Esophagus muscularis mucosa (tissue), 4 donors: ENCODE measurements at regions not wholly inside any gene's neighbourhood (a gene's known extent, or its start where the extent isn't known, plus 50 kb on each side); places are given as distances from the start of the nearest gene placed in this dataset.

Source experiments
- DNase-seq: peaks from one replicate; pipeline ENCODE4 v3.0.0-alpha.2; 2017; ENCODE audit errors: extremely low spot score
- H3K27ac ChIP-seq, 4 donors: fragments of 200-600 bp; sonication (generic); replicated peaks in 1 of 4; 1 replicate in 3 of 4; 2 replicates in 1 of 4; pipeline ENCODE4 v1.5.1; 2016 to 2019; ENCODE audit warnings: mild to moderate bottlenecking in 1 of 4
- H3K27me3 ChIP-seq, 4 donors: fragments of 200-600 bp; sonication (generic); one replicate each; pipeline versions ENCODE4 v1.5.1 to v1.6.0; 2016 to 2019
- H3K36me3 ChIP-seq, 4 donors: fragments of 200-600 bp; sonication (generic); one replicate each; pipeline ENCODE4 v1.5.1; 2016 to 2019
- H3K4me1 ChIP-seq, 4 donors: fragments of 200-600 bp; sonication (generic); one replicate each; pipeline ENCODE4 v1.5.1; 2016 to 2019
- H3K4me3 ChIP-seq, 4 donors: fragments of 200-600 bp; sonication (generic); 1 replicate in 2 of 4; 2 replicates in 2 of 4; pipeline ENCODE4 v1.5.1; 2016 to 2019; ENCODE audit warnings: mild to moderate bottlenecking in 4 of 4, moderate library complexity in 1 of 4
- H3K9me3 ChIP-seq, 4 donors: fragments of 200-600 bp; sonication (generic); 1 replicate in 3 of 4; 2 replicates in 1 of 4; pipeline ENCODE4 v1.5.1; 2016 to 2019
- EP300 ChIP-seq: sonication (generic); formaldehyde crosslinking; IDR thresholded peaks from one replicate; pipeline ENCODE4 v1.6.1; 2017; ENCODE audit warnings: antibody characterized with exemption
- POLR2A ChIP-seq: fragments of 450-650 bp; IDR thresholded peaks from one replicate; pipeline ENCODE4 v1.6.1; 2017; ENCODE audit warnings: antibody characterized with exemption, moderate library complexity, mild to moderate bottlenecking, low read depth
- POLR2AphosphoS5 ChIP-seq, 2 donors: sonication (generic); formaldehyde crosslinking; IDR thresholded peaks; one replicate each; pipeline ENCODE4 v1.6.1; 2017; ENCODE audit warnings: antibody characterized with exemption in 2 of 2
- WGBS: methylation state at CpG from one replicate; pipeline ENCODE4 v1.1.5; 2018; 5-methylcytosine and 5-hydroxymethylcytosine counted together
- intact Hi-C: fragments of 100-400 bp; cut with DNase I; formaldehyde crosslinking; loops from one replicate; pipeline ENCODE4 v1.15.1; 2023
- TF ChIP-seq, protein P1 (sequence below), 3 experiments: fragments of 200-600 bp in 2 of 3; fragments of 450-650 bp in 1 of 3; sonication (generic) in 2 of 3; IDR thresholded peaks; one replicate each; pipeline ENCODE4 v1.5.1; 2017 to 2019; ENCODE audit warnings: antibody characterized with exemption in 3 of 3, mild to moderate bottlenecking in 2 of 3, moderate library complexity in 1 of 3

- 45% methylated on average over 1 of the region's 1 CpG for WGBS
- Histone ChIP-seq H3K4me3 (no peak overlapping the region), H3K9me3 (peaks cover 0 to 6% (median 2%) of the 10 kb centered on the region in 4 donors), H3K27me3 (no peaks in the 10 kb centered on the region), H3K4me1 (peaks cover 0 to 20% (median 16%) of the 10 kb centered on the region in 4 donors), H3K27ac (peak overlapping the region; percentile 51 to 74 (median 60)), H3K36me3 (no peaks in the 10 kb centered on the region)
- intact Hi-C loops: no loop called here
- no peak for DNase-seq
- TF ChIP-seq, protein P1, sequence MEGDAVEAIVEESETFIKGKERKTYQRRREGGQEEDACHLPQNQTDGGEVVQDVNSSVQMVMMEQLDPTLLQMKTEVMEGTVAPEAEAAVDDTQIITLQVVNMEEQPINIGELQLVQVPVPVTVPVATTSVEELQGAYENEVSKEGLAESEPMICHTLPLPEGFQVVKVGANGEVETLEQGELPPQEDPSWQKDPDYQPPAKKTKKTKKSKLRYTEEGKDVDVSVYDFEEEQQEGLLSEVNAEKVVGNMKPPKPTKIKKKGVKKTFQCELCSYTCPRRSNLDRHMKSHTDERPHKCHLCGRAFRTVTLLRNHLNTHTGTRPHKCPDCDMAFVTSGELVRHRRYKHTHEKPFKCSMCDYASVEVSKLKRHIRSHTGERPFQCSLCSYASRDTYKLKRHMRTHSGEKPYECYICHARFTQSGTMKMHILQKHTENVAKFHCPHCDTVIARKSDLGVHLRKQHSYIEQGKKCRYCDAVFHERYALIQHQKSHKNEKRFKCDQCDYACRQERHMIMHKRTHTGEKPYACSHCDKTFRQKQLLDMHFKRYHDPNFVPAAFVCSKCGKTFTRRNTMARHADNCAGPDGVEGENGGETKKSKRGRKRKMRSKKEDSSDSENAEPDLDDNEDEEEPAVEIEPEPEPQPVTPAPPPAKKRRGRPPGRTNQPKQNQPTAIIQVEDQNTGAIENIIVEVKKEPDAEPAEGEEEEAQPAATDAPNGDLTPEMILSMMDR (IDR thresholded peaks at IDR 0.05): no peak
- TF ChIP-seq EP300 (no peak), POLR2A (no peak), POLR2AphosphoS5 (IDR thresholded peaks at IDR 0.05) (no peak)
Measured at GRCh38 chr2:171253279-171253678, 92.6 kb upstream of the TLK1 start.

- H3K4me3 ChIP-seq: no peak overlapping the region
- WGBS: 89% methylated on average over 1 of the region's 1 CpG
- intact Hi-C loops: no loop called here
- TF ChIP-seq, protein P1 (IDR thresholded peaks at IDR 0.05): no peak
- no peak for TF ChIP-seq POLR2AphosphoS5 (IDR thresholded peaks at IDR 0.05)
- TF ChIP-seq EP300: no peak
- no peak for TF ChIP-seq POLR2A
- H3K27me3 ChIP-seq: no peaks in the 10 kb centered on the region
- H3K9me3 ChIP-seq: peaks cover 0 to 17% (median 8%) of the 10 kb centered on the region in 4 donors
- no peaks in the 10 kb centered on the region for H3K36me3 ChIP-seq
- H3K27ac ChIP-seq: no peak overlapping the region
- DNase-seq: no peak
- H3K4me1 ChIP-seq: peaks cover 0 to 20% (median 16%) of the 10 kb centered on the region in 4 donors
Measured at GRCh38 chr2:171249689-171250088, 89.0 kb upstream of the TLK1 start.

DNA sequence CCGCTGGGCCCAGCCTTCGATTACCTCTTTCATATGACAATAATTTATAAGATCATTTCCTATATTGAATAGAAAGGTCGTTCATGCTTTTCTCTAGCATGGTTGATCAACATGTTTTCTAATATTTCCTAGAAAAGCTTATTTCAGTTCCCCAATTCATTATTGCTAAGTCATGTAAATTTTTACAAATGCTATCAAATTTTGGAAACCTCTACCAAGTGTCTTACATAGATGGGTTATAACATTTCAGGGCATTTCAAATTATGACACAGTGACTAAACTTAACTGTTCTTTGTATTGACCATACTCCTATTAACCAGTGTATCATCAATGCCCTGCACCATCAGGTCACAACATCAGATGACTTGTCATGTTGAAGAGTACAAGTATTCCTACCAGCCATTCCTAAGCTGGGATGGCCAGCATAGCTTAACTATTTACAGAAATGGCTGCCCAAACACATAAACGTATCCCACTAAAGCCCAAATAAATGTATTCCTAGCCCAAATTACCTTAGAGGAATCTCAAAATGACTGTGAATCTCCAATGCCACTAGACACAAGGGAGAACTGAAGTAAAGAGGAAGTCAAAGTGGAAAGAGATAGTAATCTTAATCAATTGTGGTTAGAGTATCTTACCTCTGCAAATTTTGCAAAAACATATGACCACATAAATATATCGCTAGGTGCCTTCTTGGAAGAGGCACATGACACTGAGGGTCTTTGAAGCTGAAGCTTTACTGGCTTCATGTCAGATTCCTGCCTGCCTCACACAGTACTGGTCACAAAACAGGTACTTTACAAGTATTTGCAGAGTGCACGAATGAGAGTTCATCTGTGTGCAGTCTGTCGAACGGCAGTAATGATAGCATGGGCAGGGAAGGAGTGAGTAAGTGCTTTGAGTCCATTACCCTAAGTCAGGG is 87.3 kb upstream of the TLK1 start:
- H3K36me3 ChIP-seq: no peaks in the 10 kb centered on the region
- TF ChIP-seq, protein P1 (IDR thresholded peaks at IDR 0.05): no peak
- peaks cover 0 to 14% (median 8%) of the 10 kb centered on the region in 4 donors for H3K9me3 ChIP-seq
- DNase-seq: no peak
- intact Hi-C loops: no loop called here
- H3K4me1 ChIP-seq: peaks cover 0 to 5% (median 2%) of the 10 kb centered on the region in 4 donors
- no peaks in the 10 kb centered on the region for H3K27me3 ChIP-seq
- H3K4me3 ChIP-seq: no peak overlapping the region
- 82% methylated on average over 8 of the region's 8 CpGs for WGBS
- no peak overlapping the region for H3K27ac ChIP-seq

GRCh38 chr2:171244970-171245782 is 84.5 kb upstream of the TLK1 start:
- Histone ChIP-seq H3K27me3 (no peaks in the 10 kb centered on the region), H3K36me3 (no peaks in the 10 kb centered on the region), H3K9me3 (peaks cover 0 to 14% (median 8%) of the 10 kb centered on the region in 4 donors), H3K4me1 (no peaks in the 10 kb centered on the region), H3K27ac (no peak overlapping the region), H3K4me3 (no peak overlapping the region)
- peak; percentile 7 for DNase-seq
- intact Hi-C loops: no loop called here
- WGBS: 86% methylated on average over 2 of the region's 2 CpGs
- no peak for TF ChIP-seq POLR2A
- TF ChIP-seq POLR2AphosphoS5 (IDR thresholded peaks at IDR 0.05): no peak
- TF ChIP-seq, protein P1 (IDR thresholded peaks at IDR 0.05): no peak
- no peak for TF ChIP-seq EP300
